Stimulated activated CD4-positive, alpha-beta T cell treated with anti-CD3 and anti-CD28 coated beads, Interleukin-4, amount 100 ng/mL, for 24 hours (primary cell): ENCODE measurements at regions not wholly inside any gene's neighbourhood (a gene's known extent, or its start where the extent isn't known, plus 50 kb on each side); places are given as distances from the start of the nearest gene placed in this dataset.
A peak's percentile ranks its signal among the peaks of the same experiment; 100 is the strongest.
"Not testable (repeated sequence)": the region's sequence is repeated elsewhere in the genome, so short reads cannot be mapped to it uniquely, and the experiment has no call there.

Experiments
- DNase-seq: peaks from one replicate; pipeline ENCODE4 v3.0.0-alpha.2; 2020

DNA sequence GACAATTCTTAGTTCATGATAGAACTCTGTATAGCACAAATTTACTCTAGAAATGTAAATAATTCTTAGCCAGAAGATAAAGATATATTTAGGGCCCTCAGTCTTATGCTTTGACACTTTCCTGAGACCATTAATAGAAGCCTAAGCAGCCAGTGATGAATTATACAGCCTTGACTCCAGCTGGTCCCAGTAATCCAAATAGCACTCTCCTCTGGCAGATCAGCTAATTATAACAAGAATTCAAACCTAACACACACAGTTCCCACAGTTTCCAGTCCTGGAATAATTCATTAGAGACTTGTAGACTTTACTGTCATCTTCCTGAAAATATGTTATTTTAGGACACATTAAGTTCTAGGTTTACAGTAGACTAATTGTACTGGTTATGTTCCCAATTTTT, 50.4 kb downstream of the SHOC1 start:
- DNase-seq: no peak

DNA sequence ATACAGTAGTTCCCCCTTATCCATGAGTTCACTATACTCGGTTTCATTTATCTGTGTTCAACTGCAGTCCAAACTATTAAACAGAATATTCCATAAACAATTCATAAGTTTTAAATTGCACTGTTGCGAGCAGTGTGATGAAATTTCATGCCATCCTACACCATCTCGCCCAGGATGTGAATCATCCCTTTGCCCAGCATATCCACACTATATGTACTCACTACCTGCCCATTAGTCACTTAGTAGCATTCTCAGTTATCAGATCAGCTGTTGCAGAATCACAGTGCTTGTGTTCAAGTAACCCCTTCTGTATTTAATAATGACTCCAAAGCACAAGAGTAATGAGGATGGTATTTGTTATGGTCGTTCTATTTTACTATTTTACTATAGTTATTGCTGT, 51.5 kb downstream of the SHOC1 start:
- peak; percentile 39 for DNase-seq

GRCh38 chr9:111740739-111741138, 54.0 kb downstream of the SHOC1 start:
- no peak for DNase-seq

DNA sequence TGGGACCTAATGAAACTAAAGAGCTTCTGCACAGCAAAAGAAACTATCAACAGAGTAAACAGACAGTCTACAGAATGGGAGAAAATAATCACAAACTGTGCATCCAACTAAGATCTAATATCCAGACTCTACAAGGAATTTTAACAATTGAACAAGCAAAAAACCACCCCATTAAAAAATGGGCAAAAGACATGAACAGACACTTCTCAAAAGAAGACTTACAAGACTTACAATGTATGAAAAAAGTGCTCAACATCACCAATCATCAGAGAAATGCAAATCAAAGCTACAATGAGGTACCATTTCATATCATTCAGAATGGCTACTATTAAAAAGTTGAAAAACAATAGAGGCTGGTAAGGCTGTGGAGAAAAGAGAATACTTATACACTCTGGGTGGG, 58.0 kb downstream of the SHOC1 start:
- DNase-seq: no peak

- not testable (repeated sequence) for DNase-seq
Measured at GRCh38 chr9:111735344-111735743, 59.4 kb downstream of the SHOC1 start.

DNA sequence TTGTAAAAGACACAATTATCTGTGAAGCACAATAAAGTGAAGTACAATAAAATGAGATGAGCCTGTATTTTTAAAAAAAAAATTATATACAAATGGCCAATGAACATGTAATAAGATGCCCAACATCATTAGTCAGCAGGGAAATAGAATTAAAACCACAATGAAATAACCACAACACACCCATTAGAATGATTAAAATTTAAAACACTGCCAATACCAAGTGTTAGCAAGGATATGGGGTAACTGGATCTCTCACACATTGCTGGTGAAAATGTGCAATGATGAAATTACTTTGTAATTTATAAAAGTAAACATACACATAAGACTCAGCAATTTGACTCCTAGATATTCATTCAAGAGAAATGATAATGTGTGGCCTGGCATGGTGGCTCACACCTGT, 62.8 kb downstream of the SHOC1 start:
- DNase-seq: no peak

DNA sequence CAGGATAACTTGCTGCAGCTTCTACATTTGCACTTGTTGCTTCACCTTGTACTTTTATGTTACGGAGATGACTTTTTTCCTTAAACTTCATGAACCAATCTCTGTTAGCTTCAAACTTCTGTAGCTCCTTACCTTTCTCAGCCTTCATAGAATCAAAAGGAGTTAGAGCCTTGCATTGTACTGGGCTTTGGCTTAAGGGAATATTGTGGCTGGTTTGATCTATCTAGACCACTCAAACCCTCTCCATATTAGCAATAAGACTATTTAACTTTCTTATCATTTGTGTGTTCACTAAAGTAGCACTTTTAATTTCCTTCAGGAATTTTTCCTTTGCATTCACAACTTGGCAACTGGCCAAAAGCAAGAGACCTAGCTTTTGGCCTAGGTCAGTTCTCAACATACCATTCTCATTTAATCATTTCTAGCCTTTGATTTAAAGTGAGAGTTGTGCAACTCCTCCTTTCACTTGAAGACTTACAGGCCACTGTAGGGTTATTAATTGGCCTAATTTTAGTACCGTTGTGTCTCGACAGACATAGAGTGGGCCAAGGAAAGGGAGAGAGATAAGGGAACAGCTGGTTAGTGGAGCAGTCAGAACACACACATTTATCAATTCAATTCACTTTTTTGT, 63.7 kb downstream of the SHOC1 start:
- no peak for DNase-seq

DNA sequence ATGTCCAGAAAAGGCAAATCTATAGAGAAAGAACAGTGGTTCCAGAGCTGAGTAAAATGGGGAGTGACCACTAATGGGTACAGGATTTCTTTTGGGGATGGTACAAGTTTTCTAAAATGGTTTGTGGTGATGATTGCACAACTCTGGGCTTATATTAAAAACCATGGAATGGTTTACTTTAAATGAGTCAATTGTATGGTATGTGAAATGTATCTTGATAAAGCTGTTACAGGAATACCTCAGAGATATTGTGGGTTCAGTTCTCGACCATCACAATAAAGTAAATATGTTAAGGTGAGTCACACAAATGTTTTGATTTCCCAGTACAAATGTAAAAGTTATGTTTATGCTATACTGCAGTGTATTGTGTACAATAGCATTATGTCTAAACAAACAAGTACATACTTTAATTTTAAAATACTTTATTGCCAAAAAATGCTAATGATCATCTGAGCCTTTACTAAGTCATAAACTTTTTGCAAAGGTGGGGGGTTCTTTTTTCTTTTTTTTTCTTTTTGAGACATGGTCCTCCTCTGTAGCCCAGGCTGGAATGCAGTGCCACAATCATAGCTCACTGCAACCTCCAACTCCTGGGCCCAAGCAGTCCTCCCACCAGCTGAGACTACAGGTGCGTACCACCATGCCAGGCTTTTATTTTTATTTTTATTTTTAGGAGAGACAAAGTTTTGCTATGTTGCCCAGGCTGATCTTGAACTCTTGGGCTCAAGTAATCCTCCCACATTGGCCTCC, 65.9 kb downstream of the SHOC1 start:
- DNase-seq: no peak

DNA sequence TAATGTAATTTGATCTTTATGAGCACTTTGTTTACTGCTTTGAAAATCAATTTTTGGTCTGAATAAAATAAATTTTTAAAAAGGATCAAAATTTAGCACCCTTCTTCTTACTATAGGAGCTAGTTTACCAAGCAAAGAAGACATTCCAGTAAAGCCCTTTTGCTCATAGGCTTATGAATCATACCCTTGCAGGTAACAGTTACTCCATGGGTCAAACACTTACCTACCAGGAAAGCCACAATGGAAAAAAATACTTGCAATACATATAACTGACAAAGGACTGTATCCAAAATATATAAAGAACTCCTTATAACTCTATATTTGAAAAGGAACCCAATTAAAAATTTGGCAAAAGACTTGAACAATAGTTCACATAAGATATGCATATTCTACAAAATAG, 66.6 kb downstream of the SHOC1 start:
- DNase-seq: no peak

- DNase-seq: no peak
Measured at GRCh38 chr9:111726949-111727348, 65.5 kb downstream of the GNG10 start.

DNA sequence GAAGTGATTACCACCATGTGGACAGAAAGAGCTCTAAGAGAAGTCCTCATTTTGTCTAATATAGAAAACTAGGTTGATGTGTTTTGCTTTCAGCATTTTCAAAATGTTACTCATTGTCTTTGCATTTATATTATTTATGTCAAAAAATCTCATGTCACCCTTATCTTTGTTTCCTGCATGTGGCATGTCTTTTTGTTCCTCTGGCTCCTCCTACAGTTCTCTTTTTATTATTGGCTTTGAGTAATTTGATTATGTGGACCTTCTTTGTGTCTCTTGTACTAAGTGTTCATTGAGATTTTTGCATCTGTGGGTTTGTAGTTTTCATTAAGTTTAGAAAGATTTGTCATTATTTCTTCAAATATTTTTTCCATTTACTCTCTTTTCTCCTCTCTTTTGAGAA, 58.8 kb downstream of the GNG10 start:
- DNase-seq: no peak
